ENCODE measurements at regions not wholly inside any gene's neighbourhood (a gene's known extent, or its start where the extent isn't known, plus 50 kb on each side); places are given as distances from the start of the nearest gene placed in this dataset.

GRCh38 chr3:118766306-118766669 is 268.4 kb downstream of the IGSF11 start:
- CTCF ChIA-PET: no interaction called here
- DNase-seq: no peak
- H3K27me3 Mint-ChIP-seq (ENCODE audit: unreplicated experiment): no peaks in the 10 kb centered on the region
- no peak overlapping the region for H3K27ac Mint-ChIP-seq (ENCODE audit: unreplicated experiment)
- no TSS peak for BruUV-seq (replicated peaks)
- no peaks in the 10 kb centered on the region for H3K9me3 Mint-ChIP-seq (ENCODE audit: low read depth, unreplicated experiment)
- TF ChIP-seq, protein P1, sequence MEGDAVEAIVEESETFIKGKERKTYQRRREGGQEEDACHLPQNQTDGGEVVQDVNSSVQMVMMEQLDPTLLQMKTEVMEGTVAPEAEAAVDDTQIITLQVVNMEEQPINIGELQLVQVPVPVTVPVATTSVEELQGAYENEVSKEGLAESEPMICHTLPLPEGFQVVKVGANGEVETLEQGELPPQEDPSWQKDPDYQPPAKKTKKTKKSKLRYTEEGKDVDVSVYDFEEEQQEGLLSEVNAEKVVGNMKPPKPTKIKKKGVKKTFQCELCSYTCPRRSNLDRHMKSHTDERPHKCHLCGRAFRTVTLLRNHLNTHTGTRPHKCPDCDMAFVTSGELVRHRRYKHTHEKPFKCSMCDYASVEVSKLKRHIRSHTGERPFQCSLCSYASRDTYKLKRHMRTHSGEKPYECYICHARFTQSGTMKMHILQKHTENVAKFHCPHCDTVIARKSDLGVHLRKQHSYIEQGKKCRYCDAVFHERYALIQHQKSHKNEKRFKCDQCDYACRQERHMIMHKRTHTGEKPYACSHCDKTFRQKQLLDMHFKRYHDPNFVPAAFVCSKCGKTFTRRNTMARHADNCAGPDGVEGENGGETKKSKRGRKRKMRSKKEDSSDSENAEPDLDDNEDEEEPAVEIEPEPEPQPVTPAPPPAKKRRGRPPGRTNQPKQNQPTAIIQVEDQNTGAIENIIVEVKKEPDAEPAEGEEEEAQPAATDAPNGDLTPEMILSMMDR (IDR thresholded peaks at IDR 0.05; ENCODE audit: unreplicated experiment): no peak
- no peaks in the 10 kb centered on the region for H3K36me3 Mint-ChIP-seq (ENCODE audit: insufficient read depth, unreplicated experiment)
- H3K4me1 Mint-ChIP-seq (ENCODE audit: low read depth, unreplicated experiment): no peaks in the 10 kb centered on the region
- H3K4me3 Mint-ChIP-seq (ENCODE audit: low read depth, unreplicated experiment): no peak overlapping the region
- intact Hi-C loops (cut with micrococcal nuclease; ENCODE audit: unreplicated experiment): no loop called here

DNA sequence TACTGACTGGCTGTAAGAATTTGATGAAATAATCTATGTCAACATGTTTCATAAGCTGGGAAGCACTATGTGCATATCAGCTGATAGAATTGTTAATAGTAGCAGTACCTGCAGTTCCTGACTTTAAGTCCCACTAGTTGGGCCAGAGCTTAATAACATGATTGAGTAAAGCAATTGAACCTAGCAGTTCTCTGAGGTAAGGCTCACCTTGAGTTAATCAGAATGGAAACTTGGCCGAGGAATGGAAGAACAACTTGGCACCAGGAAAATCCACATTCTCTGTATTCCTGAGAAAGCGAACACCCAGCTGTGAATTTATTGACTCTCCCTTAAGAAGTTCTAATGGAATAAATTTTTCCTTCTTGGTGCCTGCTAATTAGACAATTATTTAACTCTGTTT is 262.6 kb downstream of the IGSF11 start:
- no peaks in the 10 kb centered on the region for H3K36me3 Mint-ChIP-seq (ENCODE audit: insufficient read depth, unreplicated experiment)
- no peak overlapping the region for H3K27ac Mint-ChIP-seq (ENCODE audit: unreplicated experiment)
- TF ChIP-seq, protein P1 (IDR thresholded peaks at IDR 0.05; ENCODE audit: unreplicated experiment): no peak
- CTCF ChIA-PET: no interaction called here
- H3K9me3 Mint-ChIP-seq (ENCODE audit: low read depth, unreplicated experiment): no peaks in the 10 kb centered on the region
- intact Hi-C loops (cut with micrococcal nuclease; ENCODE audit: unreplicated experiment): no loop called here
- H3K4me3 Mint-ChIP-seq (ENCODE audit: low read depth, unreplicated experiment): no peak overlapping the region
- DNase-seq: no peak
- H3K27me3 Mint-ChIP-seq (ENCODE audit: unreplicated experiment): no peaks in the 10 kb centered on the region
- BruUV-seq (replicated peaks): no TSS peak
- no peaks in the 10 kb centered on the region for H3K4me1 Mint-ChIP-seq (ENCODE audit: low read depth, unreplicated experiment)

DNA sequence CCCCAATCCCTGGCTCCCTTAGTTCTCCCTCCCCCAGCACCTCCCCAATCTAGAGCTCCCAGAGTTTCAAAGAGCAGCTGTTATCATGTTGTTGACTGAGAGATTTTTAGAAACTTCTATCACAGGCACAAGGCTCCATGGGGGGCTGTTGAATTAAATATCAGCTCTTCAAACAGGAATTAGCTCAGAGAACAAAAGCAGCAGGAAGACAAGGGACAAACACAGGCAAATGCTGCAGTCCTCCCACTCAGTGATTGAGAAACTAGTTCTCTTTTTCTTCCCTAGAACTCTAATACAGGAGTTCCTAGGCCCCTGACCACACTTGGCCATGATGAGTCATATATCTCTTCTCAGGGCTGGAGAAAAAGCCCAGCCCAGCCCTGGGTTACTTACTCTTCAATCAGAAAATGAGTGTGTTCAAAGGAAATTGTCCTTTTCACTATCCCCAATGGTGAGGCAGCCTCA is 262.1 kb downstream of the IGSF11 start:
- TF ChIP-seq, protein P1 (IDR thresholded peaks at IDR 0.05; ENCODE audit: unreplicated experiment): no peak
- H3K4me3 Mint-ChIP-seq (ENCODE audit: low read depth, unreplicated experiment): no peak overlapping the region
- no peak overlapping the region for H3K27ac Mint-ChIP-seq (ENCODE audit: unreplicated experiment)
- peaks cover 2% of the 10 kb centered on the region for H3K9me3 Mint-ChIP-seq (ENCODE audit: low read depth, unreplicated experiment)
- intact Hi-C loops (cut with micrococcal nuclease; ENCODE audit: unreplicated experiment): no loop called here
- no TSS peak for BruUV-seq (replicated peaks)
- CTCF ChIA-PET: no interaction called here
- H3K27me3 Mint-ChIP-seq (ENCODE audit: unreplicated experiment): no peaks in the 10 kb centered on the region
- no peaks in the 10 kb centered on the region for H3K36me3 Mint-ChIP-seq (ENCODE audit: insufficient read depth, unreplicated experiment)
- H3K4me1 Mint-ChIP-seq (ENCODE audit: low read depth, unreplicated experiment): no peaks in the 10 kb centered on the region
- DNase-seq: no peak

DNA sequence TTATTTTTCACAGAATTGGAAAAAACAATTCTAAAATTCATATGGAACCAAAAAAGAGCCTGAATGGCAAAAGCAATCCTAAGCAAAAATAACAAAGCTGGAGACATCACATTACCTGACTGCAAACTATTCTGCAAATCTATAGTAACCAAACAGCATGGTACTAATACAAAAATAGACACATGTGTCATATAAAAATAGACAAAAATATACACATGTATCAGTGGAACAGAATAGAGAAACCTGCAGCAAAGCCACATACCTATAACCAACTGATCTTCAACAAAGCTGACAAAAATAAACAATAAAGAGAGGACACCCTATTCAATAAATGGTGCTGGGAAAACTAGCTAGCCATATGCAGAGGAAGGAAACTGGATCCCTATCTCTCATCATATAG is 259.6 kb downstream of the IGSF11 start:
- Mint-ChIP-seq H3K4me3 (ENCODE audit: low read depth, unreplicated experiment) (no peak overlapping the region), H3K4me1 (ENCODE audit: low read depth, unreplicated experiment) (no peaks in the 10 kb centered on the region), H3K27ac (ENCODE audit: unreplicated experiment) (no peak overlapping the region), H3K9me3 (ENCODE audit: low read depth, unreplicated experiment) (peaks cover 2% of the 10 kb centered on the region), H3K27me3 (ENCODE audit: unreplicated experiment) (no peaks in the 10 kb centered on the region), H3K36me3 (ENCODE audit: insufficient read depth, unreplicated experiment) (no peaks in the 10 kb centered on the region)
- DNase-seq: no peak
- intact Hi-C loops (cut with micrococcal nuclease; ENCODE audit: unreplicated experiment): no loop called here
- CTCF ChIA-PET: no interaction called here
- TF ChIP-seq, protein P1 (IDR thresholded peaks at IDR 0.05; ENCODE audit: unreplicated experiment): no peak
- BruUV-seq (replicated peaks): no TSS peak
